H1 (cell line): ENCODE measurements at regions not wholly inside any gene's neighbourhood (a gene's known extent, or its start where the extent isn't known, plus 50 kb on each side); places are given as distances from the start of the nearest gene placed in this dataset.

Experiments used
- BCL11A ChIP-seq, 2 experiments: IDR thresholded peaks; one replicate each; pipeline ENCODE4 v1.6.1; 2011; ENCODE audit warnings: low read depth in 2 of 2, low read length in 2 of 2, mild to moderate bottlenecking in 2 of 2

GRCh38 chr11:62025487-62026105 lies 58.2 kb upstream of the FTH1 start (continued):
- no peak for TF ChIP-seq BCL11A (IDR thresholded peaks at IDR 0.05; ENCODE audit: low read depth in 2 of 2, low read length in 2 of 2)
